B cell (primary cell): ENCODE measurements at regions not wholly inside any gene's neighbourhood (a gene's known extent, or its start where the extent isn't known, plus 50 kb on each side); places are given as distances from the start of the nearest gene placed in this dataset.

Source experiments
- ATAC-seq: fragments of 200-7000 bp; cut with Tn5 transposase; one replicate; pipeline ENCODE4 v1.10.0; 2021; ENCODE audit warnings: low read depth, mild to moderate bottlenecking, moderate number of reproducible peaks, moderate library complexity
- CTCF ChIA-PET: fragments of 350-600 bp; sonication (Branson Sonifier 250); formaldehyde crosslinking; loops from one replicate; lab custom pipeline; 2021; ENCODE audit warnings: antibody characterized with exemption, inconsistent platforms; lab: Charles Lee
- POLR2A ChIA-PET: fragments of 350-600 bp; sonication (Branson Sonifier 250); formaldehyde crosslinking; loops from one replicate; lab custom pipeline; 2021; ENCODE audit warnings: antibody characterized with exemption; lab: Charles Lee
- DNase-seq: peaks from one replicate; pipeline ENCODE4 v3.0.0; 2013
- H2AFZ ChIP-seq: 2 replicates; pipeline ENCODE4 v1.6.1; 2012; ENCODE audit warnings: mild to moderate bottlenecking, low read depth, low read length; ENCODE audit not compliant: insufficient read depth, poor library complexity, severe bottlenecking
- H3K27ac ChIP-seq, 2 donors: 1 replicate in 1 of 2; 2 replicates in 1 of 2; pipeline ENCODE4 v1.5.1; 2012 to 2013; ENCODE audit warnings: low read length in 2 of 2, mild to moderate bottlenecking in 2 of 2, moderate library complexity in 1 of 2
- H3K27me3 ChIP-seq, 4 experiments: fragments of 200-600 bp in 1 of 4; sonication (generic) in 1 of 4; replicated peaks in 1 of 4; 1 replicate in 2 of 4; 2 replicates in 2 of 4; pipeline versions ENCODE4 v1.6.1 to v1.7.0; 2013 to 2016; ENCODE audit warnings: low read length in 3 of 4, mild to moderate bottlenecking in 2 of 4, mixed read lengths in 1 of 4, moderate library complexity in 1 of 4; ENCODE audit not compliant: insufficient read depth in 4 of 4, control insufficient read depth in 3 of 4; ENCODE audit errors: control extremely low read depth in 1 of 4
- H3K36me3 ChIP-seq, 2 experiments: replicated peaks in 1 of 2; 1 replicate in 1 of 2; 2 replicates in 1 of 2; pipeline versions ENCODE4 v1.6.1 to v1.7.1; 2013; ENCODE audit warnings: low read length in 1 of 2; ENCODE audit not compliant: insufficient read depth in 2 of 2, control insufficient read depth in 1 of 2; ENCODE audit errors: control extremely low read depth in 1 of 2, extremely low read depth in 1 of 2
- H3K4me1 ChIP-seq, 2 donors: fragments of 200-600 bp in 1 of 2; sonication (generic) in 1 of 2; 1 replicate in 1 of 2; 2 replicates in 1 of 2; pipeline versions ENCODE4 v1.5.1 to v1.6.1; 2013 to 2017; ENCODE audit warnings: low read length in 2 of 2; ENCODE audit not compliant: control insufficient read depth in 2 of 2, insufficient read depth in 2 of 2
- H3K4me2 ChIP-seq: replicated peaks from 2 replicates; pipeline ENCODE3; 2012; ENCODE audit warnings: mild to moderate bottlenecking, low read depth, low read length; ENCODE audit not compliant: poor library complexity, severe bottlenecking
- H3K4me3 ChIP-seq, 5 experiments: fragments of 200-600 bp in 1 of 5; sonication (generic) in 1 of 5; 1 replicate in 3 of 5; 2 replicates in 2 of 5; pipeline versions ENCODE4 v1.5.1 to v1.7.0; 2011 to 2016; ENCODE audit warnings: low read length in 4 of 5, mild to moderate bottlenecking in 4 of 5, low read depth in 2 of 5, control low read depth in 1 of 5, moderate library complexity in 1 of 5; ENCODE audit not compliant: insufficient read depth in 1 of 5; ENCODE audit errors: control extremely low read depth in 1 of 5, extremely low read depth in 1 of 5
- H3K79me2 ChIP-seq: fragments of 200-600 bp; sonication (generic); one replicate; pipeline ENCODE4 v1.6.0; 2016; ENCODE audit warnings: low read length; ENCODE audit not compliant: control insufficient read depth, insufficient read depth
- H3K9ac ChIP-seq: fragments of 200-600 bp; sonication (generic); 2 replicates; pipeline ENCODE4 v1.6.1; 2017; ENCODE audit warnings: mild to moderate bottlenecking, low read length, moderate library complexity
- H3K9me3 ChIP-seq, 3 donors: one replicate each; pipeline versions ENCODE4 v1.6.1 to v1.7.1; 2013; ENCODE audit warnings: low read length in 2 of 3; ENCODE audit not compliant: control insufficient read depth in 2 of 3, insufficient read depth in 1 of 3; ENCODE audit errors: control extremely low read depth in 1 of 3
- H4K20me1 ChIP-seq: 2 replicates; pipeline ENCODE4 v1.6.0; 2012; ENCODE audit warnings: mild to moderate bottlenecking, low read length; ENCODE audit not compliant: insufficient read depth, control insufficient read depth, poor library complexity, severe bottlenecking
- H3K27ac Mint-ChIP-seq: one replicate; pipeline ENCODE4 v1.8.0; 2021; ENCODE audit warnings: mixed read lengths
- H3K27me3 Mint-ChIP-seq: one replicate; pipeline ENCODE4 v1.8.0; 2021; ENCODE audit warnings: mixed read lengths
- H3K4me1 Mint-ChIP-seq: one replicate; pipeline ENCODE4 v1.8.0; 2021; ENCODE audit warnings: mixed read lengths
- H3K4me3 Mint-ChIP-seq: one replicate; pipeline ENCODE4 v1.8.0; 2021; ENCODE audit warnings: mixed read lengths
- H3K9me3 Mint-ChIP-seq: one replicate; pipeline ENCODE4 v1.8.0; 2022; ENCODE audit warnings: mixed read lengths; ENCODE audit not compliant: insufficient read depth
- EZH2 ChIP-seq: IDR thresholded peaks from 2 replicates; pipeline ENCODE4 v1.6.1; 2012; ENCODE audit warnings: borderline replicate concordance, low read depth, mild to moderate bottlenecking, moderate library complexity, low read length; ENCODE audit not compliant: insufficient read depth, poor library complexity, severe bottlenecking
- WGBS: methylation state at CpG from one replicate; pipeline ENCODE4 v1.1.5; 2013; ENCODE audit warnings: missing lambda C conversion rate; ENCODE audit not compliant: insufficient coverage; 5-methylcytosine and 5-hydroxymethylcytosine counted together
- intact Hi-C: fragments of 100-400 bp; cut with micrococcal nuclease; formaldehyde crosslinking; loops from one replicate; pipeline ENCODE4 v1.10.0; 2022
- TF ChIP-seq, protein P1 (sequence below): fragments of 200-600 bp; IDR thresholded peaks from one replicate; pipeline ENCODE4 v1.8.0; 2022; ENCODE audit warnings: antibody characterized with exemption, mild to moderate bottlenecking

- Histone ChIP-seq H3K27ac (no peak overlapping the region), H3K9me3 (peaks cover 0 to 5% (median 0%) of the 10 kb centered on the region in 3 donors), H3K4me1 (no peaks in the 10 kb centered on the region), H3K4me3 (no peak overlapping the region), H2AFZ (no peak overlapping the region), H3K27me3 (no peaks in the 10 kb centered on the region), H3K36me3 (no peaks in the 10 kb centered on the region), H3K4me2 (no peak overlapping the region), H3K9ac (no peak overlapping the region), H4K20me1 (no peaks in the 10 kb centered on the region), H3K79me2 (no peaks in the 10 kb centered on the region)
- Mint-ChIP-seq H3K4me1 (no peaks in the 10 kb centered on the region), H3K27me3 (no peaks in the 10 kb centered on the region), H3K9me3 (no peaks in the 10 kb centered on the region), H3K27ac (no peak overlapping the region), H3K4me3 (no peak overlapping the region)
- no CpG with 5 or more reads among the region's 3 CpGs for WGBS
- ChIA-PET POLR2A (no interaction called here), CTCF (no interaction called here)
- ATAC-seq (no peak), DNase-seq (no peak)
- TF ChIP-seq EZH2: no peak
- TF ChIP-seq, protein P1, sequence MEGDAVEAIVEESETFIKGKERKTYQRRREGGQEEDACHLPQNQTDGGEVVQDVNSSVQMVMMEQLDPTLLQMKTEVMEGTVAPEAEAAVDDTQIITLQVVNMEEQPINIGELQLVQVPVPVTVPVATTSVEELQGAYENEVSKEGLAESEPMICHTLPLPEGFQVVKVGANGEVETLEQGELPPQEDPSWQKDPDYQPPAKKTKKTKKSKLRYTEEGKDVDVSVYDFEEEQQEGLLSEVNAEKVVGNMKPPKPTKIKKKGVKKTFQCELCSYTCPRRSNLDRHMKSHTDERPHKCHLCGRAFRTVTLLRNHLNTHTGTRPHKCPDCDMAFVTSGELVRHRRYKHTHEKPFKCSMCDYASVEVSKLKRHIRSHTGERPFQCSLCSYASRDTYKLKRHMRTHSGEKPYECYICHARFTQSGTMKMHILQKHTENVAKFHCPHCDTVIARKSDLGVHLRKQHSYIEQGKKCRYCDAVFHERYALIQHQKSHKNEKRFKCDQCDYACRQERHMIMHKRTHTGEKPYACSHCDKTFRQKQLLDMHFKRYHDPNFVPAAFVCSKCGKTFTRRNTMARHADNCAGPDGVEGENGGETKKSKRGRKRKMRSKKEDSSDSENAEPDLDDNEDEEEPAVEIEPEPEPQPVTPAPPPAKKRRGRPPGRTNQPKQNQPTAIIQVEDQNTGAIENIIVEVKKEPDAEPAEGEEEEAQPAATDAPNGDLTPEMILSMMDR: no peak
- intact Hi-C loops: no loop called here
Measured at GRCh38 chrX:125544031-125544660, 224.5 kb downstream of the TEX13C start.

- Histone ChIP-seq H2AFZ (no peak overlapping the region), H3K4me1 (no peaks in the 10 kb centered on the region), H3K27me3 (no peaks in the 10 kb centered on the region), H3K4me3 (no peak overlapping the region), H3K36me3 (no peaks in the 10 kb centered on the region), H4K20me1 (no peaks in the 10 kb centered on the region), H3K79me2 (no peaks in the 10 kb centered on the region), H3K27ac (no peak overlapping the region), H3K9me3 (peaks cover 0 to 5% (median 0%) of the 10 kb centered on the region in 3 donors), H3K9ac (no peak overlapping the region), H3K4me2 (no peak overlapping the region)
- POLR2A ChIA-PET: no interaction called here
- no peaks in the 10 kb centered on the region for H3K27me3 Mint-ChIP-seq
- CTCF ChIA-PET: no interaction called here
- DNase-seq (no peak), ATAC-seq (no peak)
- H3K4me1 Mint-ChIP-seq: no peaks in the 10 kb centered on the region
- H3K27ac Mint-ChIP-seq: no peak overlapping the region
- no CpG with 5 or more reads among the region's 2 CpGs for WGBS
- no peak overlapping the region for H3K4me3 Mint-ChIP-seq
- intact Hi-C loops: no loop called here
- H3K9me3 Mint-ChIP-seq: no peaks in the 10 kb centered on the region
- TF ChIP-seq, protein P1: no peak
- no peak for TF ChIP-seq EZH2
Measured at GRCh38 chrX:125544856-125545255, 225.2 kb downstream of the TEX13C start.
